GM20000 (cell line): ENCODE measurements at regions not wholly inside any gene's neighbourhood (a gene's known extent, or its start where the extent isn't known, plus 50 kb on each side); places are given as distances from the start of the nearest gene placed in this dataset.

Source experiments
- DNase-seq: peaks from one replicate; pipeline ENCODE4 v3.0.0; 2012; ENCODE audit warnings: low spot score
- CTCF ChIP-seq: IDR thresholded peaks from 2 replicates; pipeline ENCODE4 v1.5.1; 2012; ENCODE audit warnings: mild to moderate bottlenecking, control low read depth; ENCODE audit errors: extremely low read depth, missing control alignments

- no peak for DNase-seq
- TF ChIP-seq CTCF, result no peak
Measured at GRCh38 chr7:138237995-138238394, 161.7 kb downstream of the AKR1D1 start.

GRCh38 chr7:138238734-138239659 is 162.7 kb downstream of the AKR1D1 start:
- DNase-seq, result no peak
- TF ChIP-seq CTCF, result no peak

GRCh38 chr7:138243430-138243829 is 167.2 kb downstream of the AKR1D1 start:
- no peak for DNase-seq
- no peak for TF ChIP-seq CTCF

GRCh38 chr7:138243836-138244235 is 167.6 kb downstream of the AKR1D1 start:
- DNase-seq, result no peak
- TF ChIP-seq CTCF, result no peak

GRCh38 chr7:138244606-138245005 is 168.3 kb downstream of the AKR1D1 start:
- no peak for DNase-seq
- no peak for TF ChIP-seq CTCF

- DNase-seq, result no peak
- TF ChIP-seq CTCF, result no peak
Measured at GRCh38 chr7:138245216-138245615, 169.0 kb downstream of the AKR1D1 start.

- no peak for TF ChIP-seq CTCF
- no peak for DNase-seq
Measured at GRCh38 chr7:138245682-138246081, 169.4 kb downstream of the AKR1D1 start.
